T-cell (primary cell): ENCODE measurements at regions not wholly inside any gene's neighbourhood (a gene's known extent, or its start where the extent isn't known, plus 50 kb on each side); places are given as distances from the start of the nearest gene placed in this dataset.

Source experiments
- ATAC-seq, 4 experiments: fragments of 200-7000 bp in 3 of 4; fragments of 150-1000 bp in 1 of 4; cut with Tn5 transposase; replicated peaks in 1 of 4; 1 replicate in 3 of 4; 2 replicates in 1 of 4; pipeline ENCODE4 v1.10.0; 2021; ENCODE audit warnings: moderate library complexity in 3 of 4, mild to moderate bottlenecking in 2 of 4, moderate number of reproducible peaks in 1 of 4
- CTCF ChIA-PET, 2 donors: fragments of 300-600 bp; sonication (Branson Sonifier 250); formaldehyde crosslinking; loops; one replicate each; lab custom pipeline; 2022; ENCODE audit warnings: antibody characterized with exemption in 2 of 2; lab: Charles Lee
- POLR2A ChIA-PET, 2 donors: fragments of 300-600 bp; sonication (Branson Sonifier 250); formaldehyde crosslinking; loops; one replicate each; lab custom pipeline; 2022; ENCODE audit warnings: antibody characterized with exemption in 2 of 2; lab: Charles Lee
- DNase-seq, 35 experiments: peaks; one replicate each; pipeline versions ENCODE4 v3.0.0 to v3.0.0-alpha.2; 2013 to 2023
- H3K27ac ChIP-seq: one replicate; pipeline ENCODE4 v1.5.1; 2013; ENCODE audit warnings: low read length
- H3K27me3 ChIP-seq, 2 experiments: replicated peaks in 1 of 2; 1 replicate in 1 of 2; 2 replicates in 1 of 2; pipeline versions ENCODE4 v1.6.1 to v1.7.0; 2013; ENCODE audit warnings: low read length in 1 of 2, mixed read lengths in 1 of 2; ENCODE audit not compliant: control insufficient read depth in 2 of 2, insufficient read depth in 2 of 2; ENCODE audit errors: extremely low read depth in 1 of 2
- H3K36me3 ChIP-seq, 2 donors: 1 replicate in 1 of 2; 2 replicates in 1 of 2; pipeline versions ENCODE4 v1.6.1 to v1.7.0; 2013; ENCODE audit warnings: low read length in 1 of 2; ENCODE audit not compliant: control insufficient read depth in 2 of 2, insufficient read depth in 1 of 2; ENCODE audit errors: extremely low read depth in 1 of 2
- H3K4me1 ChIP-seq, 2 experiments: 1 replicate in 1 of 2; 2 replicates in 1 of 2; pipeline versions ENCODE4 v1.6.1 to v1.7.0; 2013; ENCODE audit warnings: low read length in 2 of 2, mixed read lengths in 1 of 2; ENCODE audit not compliant: insufficient read depth in 2 of 2, control insufficient read depth in 1 of 2; ENCODE audit errors: extremely low read depth in 1 of 2
- H3K4me3 ChIP-seq, 2 donors: 1 replicate in 1 of 2; 2 replicates in 1 of 2; pipeline versions ENCODE4 v1.5.1 to v1.7.0; 2013; ENCODE audit warnings: mild to moderate bottlenecking in 2 of 2, low read length in 1 of 2, moderate library complexity in 1 of 2; ENCODE audit not compliant: control insufficient read depth in 1 of 2; ENCODE audit errors: extremely low read depth in 1 of 2
- H3K9me3 ChIP-seq: 2 replicates; pipeline ENCODE4 v1.7.0; 2013
- H3K27ac Mint-ChIP-seq, 2 donors: one replicate each; pipeline ENCODE4 v1.8.0; 2020 to 2021; ENCODE audit warnings: mild to moderate bottlenecking in 2 of 2, mixed read lengths in 2 of 2
- H3K27me3 Mint-ChIP-seq, 2 donors: one replicate each; pipeline ENCODE4 v1.8.0; 2021 to 2022; ENCODE audit warnings: mixed read lengths in 2 of 2
- H3K36me3 Mint-ChIP-seq: one replicate; pipeline ENCODE4 v1.8.0; 2021; ENCODE audit warnings: mixed read lengths
- H3K4me1 Mint-ChIP-seq, 3 donors: one replicate each; pipeline ENCODE4 v1.8.0; 2020 to 2022; ENCODE audit warnings: mixed read lengths in 3 of 3, mild to moderate bottlenecking in 1 of 3
- H3K4me3 Mint-ChIP-seq, 3 donors: one replicate each; pipeline ENCODE4 v1.8.0; 2020 to 2022; ENCODE audit warnings: mild to moderate bottlenecking in 3 of 3, mixed read lengths in 3 of 3, moderate library complexity in 3 of 3
- H3K9me3 Mint-ChIP-seq, 3 donors: one replicate each; pipeline ENCODE4 v1.8.0; 2020 to 2022; ENCODE audit warnings: mixed read lengths in 3 of 3
- WGBS: methylation state at CpG from one replicate; pipeline ENCODE4 v1.1.5; 2013; ENCODE audit warnings: missing lambda C conversion rate; ENCODE audit not compliant: insufficient coverage; 5-methylcytosine and 5-hydroxymethylcytosine counted together

GRCh38 chr3:116808725-116809124, 99.1 kb downstream of the TUSC7 start:
- Histone ChIP-seq H3K36me3 (no peaks in the 10 kb centered on the region), H3K27me3 (no peaks in the 10 kb centered on the region), H3K9me3 (no peaks in the 10 kb centered on the region), H3K4me3 (no peak overlapping the region), H3K27ac (no peak overlapping the region), H3K4me1 (no peaks in the 10 kb centered on the region)
- ATAC-seq (no peak), DNase-seq (no peak)
- POLR2A ChIA-PET, result no interaction called here
- CTCF ChIA-PET, result no interaction called here
- no peak overlapping the region for H3K4me3 Mint-ChIP-seq
- no peaks in the 10 kb centered on the region for H3K4me1 Mint-ChIP-seq
- peaks cover 6 to 20% (median 6%) of the 10 kb centered on the region in 3 donors for H3K9me3 Mint-ChIP-seq
- no peaks in the 10 kb centered on the region for H3K36me3 Mint-ChIP-seq
- WGBS, result no CpG with 5 or more reads among the region's 1 CpG
- no peak overlapping the region for H3K27ac Mint-ChIP-seq
- H3K27me3 Mint-ChIP-seq, result no peaks in the 10 kb centered on the region

- no peak for ATAC-seq
- H3K9me3 Mint-ChIP-seq, result peaks cover 6 to 20% (median 6%) of the 10 kb centered on the region in 3 donors
- no peaks in the 10 kb centered on the region for H3K27me3 Mint-ChIP-seq
- no peaks in the 10 kb centered on the region for H3K36me3 Mint-ChIP-seq
- no peaks in the 10 kb centered on the region for H3K27me3 ChIP-seq
- no peaks in the 10 kb centered on the region for H3K4me1 Mint-ChIP-seq
- H3K4me3 ChIP-seq, result no peak overlapping the region
- no peaks in the 10 kb centered on the region for H3K9me3 ChIP-seq
- no peak overlapping the region for H3K4me3 Mint-ChIP-seq
- H3K36me3 ChIP-seq, result no peaks in the 10 kb centered on the region
- H3K27ac ChIP-seq, result no peak overlapping the region
- no CpG with 5 or more reads among the region's 4 CpGs for WGBS
- H3K27ac Mint-ChIP-seq, result no peak overlapping the region
- POLR2A ChIA-PET, result no interaction called here
- CTCF ChIA-PET, result no interaction called here
- no peaks in the 10 kb centered on the region for H3K4me1 ChIP-seq
- DNase-seq, result no peak
These were observed 99.6 kb downstream of the TUSC7 start for GRCh38 chr3:116809208-116809607.

DNA sequence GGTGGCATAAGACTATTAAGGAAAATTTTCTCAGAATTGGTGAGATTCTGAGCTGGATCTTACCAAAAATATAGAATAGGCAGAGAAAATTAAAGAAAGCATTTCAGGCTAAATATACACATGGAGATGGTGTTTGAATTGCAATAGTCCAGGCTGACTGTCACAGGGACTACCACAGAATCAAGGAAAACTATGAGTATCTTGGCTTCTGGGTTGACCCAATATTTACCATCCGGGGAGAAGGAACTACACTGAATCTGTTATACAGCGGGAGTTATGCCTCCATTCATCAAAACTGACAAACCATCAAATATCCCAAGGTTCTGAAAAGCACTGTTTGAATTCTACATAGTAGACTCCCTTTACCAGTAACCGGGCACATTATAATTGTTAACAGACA, 102.2 kb downstream of the TUSC7 start:
- ATAC-seq, result no peak
- no peaks in the 10 kb centered on the region for H3K9me3 ChIP-seq

DNA sequence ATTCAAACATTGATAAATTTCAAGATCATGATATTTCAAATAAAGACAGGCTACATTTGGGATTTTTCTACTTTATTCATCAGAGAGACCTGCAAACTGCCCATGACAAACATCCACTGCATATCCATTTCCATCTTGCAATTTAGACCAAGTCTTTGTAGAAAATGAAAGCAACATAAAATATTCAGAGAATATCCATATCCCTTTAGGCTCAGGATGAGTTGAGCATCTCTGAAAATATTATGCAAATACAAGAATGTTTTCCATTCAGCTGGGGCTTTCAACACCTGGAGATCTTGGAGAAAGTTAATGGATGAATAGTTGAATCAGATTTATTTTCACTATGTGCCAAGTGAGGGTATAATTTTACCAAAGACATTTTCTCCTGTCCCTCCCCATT, 103.4 kb downstream of the TUSC7 start:
- peaks cover 6 to 9% (median 9%) of the 10 kb centered on the region in 3 donors for H3K9me3 Mint-ChIP-seq
- no peaks in the 10 kb centered on the region for H3K4me1 Mint-ChIP-seq
- no peak for ATAC-seq
- H3K27ac Mint-ChIP-seq, result no peak overlapping the region
- no peaks in the 10 kb centered on the region for H3K27me3 Mint-ChIP-seq
- Histone ChIP-seq H3K9me3 (no peaks in the 10 kb centered on the region), H3K27ac (no peak overlapping the region), H3K4me3 (no peak overlapping the region), H3K4me1 (no peaks in the 10 kb centered on the region), H3K36me3 (no peaks in the 10 kb centered on the region), H3K27me3 (no peaks in the 10 kb centered on the region)
- no peak for DNase-seq
- no peaks in the 10 kb centered on the region for H3K36me3 Mint-ChIP-seq
- ChIA-PET CTCF (no interaction called here), POLR2A (no interaction called here)
- no peak overlapping the region for H3K4me3 Mint-ChIP-seq

More for the DNA sequence above, 102.2 kb downstream of the TUSC7 start:
- ChIA-PET CTCF (no interaction called here), POLR2A (no interaction called here)
- Histone ChIP-seq H3K4me1 (no peaks in the 10 kb centered on the region), H3K27ac (no peak overlapping the region), H3K4me3 (no peak overlapping the region), H3K36me3 (no peaks in the 10 kb centered on the region), H3K27me3 (no peaks in the 10 kb centered on the region)
- Mint-ChIP-seq H3K36me3 (no peaks in the 10 kb centered on the region), H3K4me1 (no peaks in the 10 kb centered on the region), H3K4me3 (no peak overlapping the region), H3K27ac (no peak overlapping the region), H3K9me3 (peaks cover 7 to 11% (median 9%) of the 10 kb centered on the region in 3 donors), H3K27me3 (no peaks in the 10 kb centered on the region)
- no peak for DNase-seq
- WGBS, result 80% methylated on average over 1 of the region's 3 CpGs

DNA sequence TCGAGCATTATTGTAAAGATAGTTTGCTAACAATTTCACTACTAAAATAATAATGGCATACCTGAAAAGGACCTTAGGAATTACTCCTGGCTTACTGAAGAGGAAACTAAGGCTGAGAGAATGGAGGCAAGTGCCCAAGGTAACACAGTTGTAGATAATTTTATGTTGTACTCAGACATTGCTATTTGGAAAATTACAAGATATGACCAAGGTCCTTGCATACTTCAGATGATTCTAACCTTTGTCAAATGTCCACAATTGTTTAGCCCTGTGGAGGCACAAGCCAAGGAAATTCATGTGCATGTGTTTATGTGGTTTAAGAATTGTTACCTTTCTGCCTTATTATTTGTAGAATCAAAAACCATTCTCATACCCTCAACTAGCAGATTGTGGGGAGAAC, 105.7 kb downstream of the TUSC7 start:
- Histone ChIP-seq H3K4me1 (no peaks in the 10 kb centered on the region), H3K27ac (no peak overlapping the region), H3K9me3 (no peaks in the 10 kb centered on the region), H3K4me3 (no peak overlapping the region), H3K27me3 (no peaks in the 10 kb centered on the region), H3K36me3 (no peaks in the 10 kb centered on the region)
- POLR2A ChIA-PET, result no interaction called here
- Mint-ChIP-seq H3K27me3 (no peaks in the 10 kb centered on the region), H3K27ac (no peak overlapping the region), H3K4me1 (no peaks in the 10 kb centered on the region), H3K9me3 (peaks cover 0 to 3% (median 2%) of the 10 kb centered on the region in 3 donors), H3K4me3 (no peak overlapping the region), H3K36me3 (no peaks in the 10 kb centered on the region)
- CTCF ChIA-PET, result no interaction called here
- no peak for DNase-seq
- WGBS, result no CpG with 5 or more reads among the region's 1 CpG
- ATAC-seq, result no peak

- no peaks in the 10 kb centered on the region for H3K27me3 Mint-ChIP-seq
- no peak overlapping the region for H3K4me3 Mint-ChIP-seq
- H3K4me1 Mint-ChIP-seq, result no peaks in the 10 kb centered on the region
- no peaks in the 10 kb centered on the region for H3K4me1 ChIP-seq
- no peaks in the 10 kb centered on the region for H3K36me3 Mint-ChIP-seq
- no peak for DNase-seq
- no peaks in the 10 kb centered on the region for H3K27me3 ChIP-seq
- H3K9me3 ChIP-seq, result no peaks in the 10 kb centered on the region
- H3K27ac Mint-ChIP-seq, result no peak overlapping the region
- H3K4me3 ChIP-seq, result no peak overlapping the region
- ChIA-PET CTCF (no interaction called here), POLR2A (no interaction called here)
- no peak overlapping the region for H3K27ac ChIP-seq
- no peak for ATAC-seq
- H3K36me3 ChIP-seq, result no peaks in the 10 kb centered on the region
- 9% methylated on average over 2 of the region's 5 CpGs for WGBS
- peaks cover 0 to 3% (median 2%) of the 10 kb centered on the region in 3 donors for H3K9me3 Mint-ChIP-seq
These were observed 106.4 kb downstream of the TUSC7 start for GRCh38 chr3:116815831-116816588.
